Ascending aorta (tissue), 2 donors: ENCODE measurements at regions not wholly inside any gene's neighbourhood (a gene's known extent, or its start where the extent isn't known, plus 50 kb on each side); places are given as distances from the start of the nearest gene placed in this dataset.
"Not testable (repeated sequence)": the region's sequence is repeated elsewhere in the genome, so short reads cannot be mapped to it uniquely, and the experiment has no call there.

Source experiments
- DNase-seq, 2 donors: peaks; one replicate each; pipeline ENCODE4 v3.0.0-alpha.2; 2019; ENCODE audit warnings: low spot score in 2 of 2
- H3K27ac ChIP-seq, 2 donors: fragments of 200-600 bp; sonication (generic); one replicate each; pipeline ENCODE4 v1.5.1; 2016 to 2017; ENCODE audit warnings: mild to moderate bottlenecking in 1 of 2
- H3K27me3 ChIP-seq: fragments of 200-600 bp; sonication (generic); one replicate; pipeline ENCODE4 v1.5.1; 2017
- H3K36me3 ChIP-seq, 2 donors: fragments of 200-600 bp; sonication (generic); one replicate each; pipeline ENCODE4 v1.5.1; 2016
- H3K4me1 ChIP-seq, 2 donors: fragments of 200-600 bp; sonication (generic); one replicate each; pipeline ENCODE4 v1.5.1; 2016 to 2017; ENCODE audit warnings: mild to moderate bottlenecking in 1 of 2
- H3K4me3 ChIP-seq, 2 donors: fragments of 200-600 bp; sonication (generic); one replicate each; pipeline ENCODE4 v1.5.1; 2016 to 2017; ENCODE audit warnings: mild to moderate bottlenecking in 1 of 2
- H3K9me3 ChIP-seq, 2 donors: fragments of 200-600 bp; sonication (generic); one replicate each; pipeline ENCODE4 v1.5.1; 2016
- intact Hi-C: fragments of 100-400 bp; cut with DNase I; formaldehyde crosslinking; loops from one replicate; pipeline ENCODE4 v1.15.1; 2023
- TF ChIP-seq, protein P1 (sequence below), 3 experiments: fragments of 200-600 bp in 2 of 3; fragments of 450-650 bp in 1 of 3; sonication (generic) in 2 of 3; IDR thresholded peaks; one replicate each; pipeline ENCODE4 v1.5.1; 2016 to 2019; ENCODE audit warnings: antibody characterized with exemption in 3 of 3, mild to moderate bottlenecking in 1 of 3, moderate library complexity in 1 of 3

DNA sequence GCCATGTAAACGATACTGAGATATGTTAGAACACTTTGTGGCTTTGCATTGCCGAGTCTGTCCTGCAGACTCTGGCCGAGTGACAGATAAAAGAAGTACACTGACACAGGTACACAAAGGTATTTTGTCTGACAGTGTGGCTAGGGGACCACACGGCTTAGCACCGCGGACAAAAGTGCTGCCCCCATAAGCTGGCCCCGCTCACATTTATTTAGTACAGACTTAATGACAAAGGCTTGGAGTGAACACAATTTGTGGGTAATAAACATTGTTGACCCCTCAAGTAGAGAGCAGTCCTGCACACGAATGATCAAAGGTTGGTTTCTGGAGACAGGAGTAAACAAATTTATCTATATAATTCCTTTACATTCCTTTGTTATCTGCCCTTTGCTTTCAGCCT is 976.8 kb downstream of the TRAM1L1 start:
- Histone ChIP-seq H3K36me3 (no peaks in the 10 kb centered on the region), H3K4me1 (no peaks in the 10 kb centered on the region), H3K4me3 (no peak overlapping the region), H3K9me3 (no peaks in the 10 kb centered on the region), H3K27me3 (no peaks in the 10 kb centered on the region), H3K27ac (no peak overlapping the region)
- intact Hi-C loops: no loop called here
- TF ChIP-seq, protein P1, sequence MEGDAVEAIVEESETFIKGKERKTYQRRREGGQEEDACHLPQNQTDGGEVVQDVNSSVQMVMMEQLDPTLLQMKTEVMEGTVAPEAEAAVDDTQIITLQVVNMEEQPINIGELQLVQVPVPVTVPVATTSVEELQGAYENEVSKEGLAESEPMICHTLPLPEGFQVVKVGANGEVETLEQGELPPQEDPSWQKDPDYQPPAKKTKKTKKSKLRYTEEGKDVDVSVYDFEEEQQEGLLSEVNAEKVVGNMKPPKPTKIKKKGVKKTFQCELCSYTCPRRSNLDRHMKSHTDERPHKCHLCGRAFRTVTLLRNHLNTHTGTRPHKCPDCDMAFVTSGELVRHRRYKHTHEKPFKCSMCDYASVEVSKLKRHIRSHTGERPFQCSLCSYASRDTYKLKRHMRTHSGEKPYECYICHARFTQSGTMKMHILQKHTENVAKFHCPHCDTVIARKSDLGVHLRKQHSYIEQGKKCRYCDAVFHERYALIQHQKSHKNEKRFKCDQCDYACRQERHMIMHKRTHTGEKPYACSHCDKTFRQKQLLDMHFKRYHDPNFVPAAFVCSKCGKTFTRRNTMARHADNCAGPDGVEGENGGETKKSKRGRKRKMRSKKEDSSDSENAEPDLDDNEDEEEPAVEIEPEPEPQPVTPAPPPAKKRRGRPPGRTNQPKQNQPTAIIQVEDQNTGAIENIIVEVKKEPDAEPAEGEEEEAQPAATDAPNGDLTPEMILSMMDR (IDR thresholded peaks at IDR 0.05): no peak
- no peak for DNase-seq

DNA sequence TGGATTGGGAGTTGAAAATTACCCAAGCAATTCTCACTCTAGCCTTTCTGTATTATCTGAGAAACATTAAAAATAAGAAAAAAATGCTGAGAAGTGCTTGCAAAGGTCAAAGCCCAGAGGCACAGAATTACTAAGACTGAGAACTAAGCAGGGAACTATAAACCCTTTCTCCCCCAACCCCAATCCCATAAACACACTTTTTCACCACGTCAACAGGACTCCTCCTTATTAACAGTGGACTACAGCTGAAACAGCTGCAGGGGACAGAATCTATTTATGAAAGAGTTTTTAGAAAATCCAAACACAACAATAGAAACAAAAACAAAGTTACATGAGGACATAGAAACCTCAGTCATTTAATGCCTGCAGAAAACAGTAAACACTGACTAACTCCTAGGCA is 984.1 kb downstream of the TRAM1L1 start:
- no peaks in the 10 kb centered on the region for H3K27me3 ChIP-seq
- no peaks in the 10 kb centered on the region for H3K9me3 ChIP-seq
- no peak for DNase-seq
- no peaks in the 10 kb centered on the region for H3K4me1 ChIP-seq
- intact Hi-C loops: no loop called here
- no peak overlapping the region for H3K4me3 ChIP-seq
- no peaks in the 10 kb centered on the region for H3K36me3 ChIP-seq
- no peak overlapping the region for H3K27ac ChIP-seq
- TF ChIP-seq, protein P1 (IDR thresholded peaks at IDR 0.05): no peak

DNA sequence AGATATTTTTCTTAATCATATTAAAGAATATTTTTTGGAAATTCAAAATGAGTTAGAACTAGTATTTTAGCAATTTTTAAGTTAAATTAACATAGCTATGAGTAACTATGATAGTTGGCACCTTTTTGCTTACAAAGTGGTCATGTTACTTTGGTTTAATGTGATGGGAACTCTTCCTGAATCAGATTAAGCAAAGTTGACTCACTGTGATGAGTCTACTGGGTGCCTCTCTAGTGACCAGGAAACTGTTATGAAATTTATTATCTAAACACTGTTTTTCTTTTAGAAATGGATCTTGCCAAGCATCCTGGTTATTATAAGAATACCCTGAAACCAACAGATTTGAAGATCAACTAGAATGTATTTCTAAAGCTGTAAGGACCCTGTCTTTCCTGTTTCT is 985.8 kb downstream of the TRAM1L1 start:
- TF ChIP-seq, protein P1 (IDR thresholded peaks at IDR 0.05): no peak
- no peaks in the 10 kb centered on the region for H3K36me3 ChIP-seq
- no peaks in the 10 kb centered on the region for H3K27me3 ChIP-seq
- H3K4me1 ChIP-seq: no peaks in the 10 kb centered on the region
- no peaks in the 10 kb centered on the region for H3K9me3 ChIP-seq
- no peak for DNase-seq
- no peak overlapping the region for H3K27ac ChIP-seq
- intact Hi-C loops: no loop called here
- no peak overlapping the region for H3K4me3 ChIP-seq

DNA sequence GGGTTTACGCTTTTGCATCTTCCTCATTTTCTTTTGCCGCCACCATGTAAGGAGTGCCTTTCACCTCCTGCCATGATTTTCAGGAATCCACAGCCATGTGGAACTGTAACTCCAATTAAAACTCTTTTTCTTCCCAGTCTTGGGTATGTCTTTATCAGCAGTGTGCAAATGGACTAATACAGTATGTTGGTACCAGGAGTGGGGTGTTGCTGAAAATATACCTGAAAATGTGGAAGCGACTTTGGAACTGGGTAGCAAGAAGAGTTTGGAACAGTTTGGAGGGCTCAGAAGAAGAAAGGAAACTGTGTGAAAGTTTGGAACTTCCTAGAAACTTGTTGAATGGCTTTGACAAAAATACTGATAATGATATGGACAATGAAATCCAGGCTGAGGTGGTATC is 983.9 kb upstream of the NDST4 start:
- H3K9me3 ChIP-seq, H3K4me3 ChIP-seq, DNase-seq, intact Hi-C loops, H3K36me3 ChIP-seq, H3K4me1 ChIP-seq, H3K27ac ChIP-seq, H3K27me3 ChIP-seq: not testable (repeated sequence)

DNA sequence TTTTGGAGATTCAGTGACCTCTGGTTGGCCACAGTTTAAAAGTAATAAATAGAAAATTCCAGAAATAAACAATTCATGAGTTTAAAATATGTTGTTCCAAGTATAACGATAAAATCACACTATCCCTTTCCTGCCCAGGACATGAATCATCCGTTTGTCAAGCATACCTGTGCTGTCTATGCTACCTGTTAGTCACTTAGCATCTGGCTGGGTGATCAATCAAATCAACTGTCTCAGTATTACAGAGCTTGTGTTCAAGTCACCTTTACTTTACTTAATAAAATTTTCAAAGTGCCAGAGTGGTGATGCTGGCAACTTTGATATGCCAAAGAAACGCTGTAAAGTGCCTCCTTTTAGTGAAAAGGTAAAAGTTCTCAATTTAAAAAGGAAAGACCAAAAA is 979.5 kb upstream of the NDST4 start:
- no peaks in the 10 kb centered on the region for H3K27me3 ChIP-seq
- intact Hi-C loops: no loop called here
- H3K4me1 ChIP-seq: no peaks in the 10 kb centered on the region
- no peak overlapping the region for H3K4me3 ChIP-seq
- TF ChIP-seq, protein P1 (IDR thresholded peaks at IDR 0.05): no peak
- no peak overlapping the region for H3K27ac ChIP-seq
- DNase-seq: no peak
- H3K9me3 ChIP-seq: no peaks in the 10 kb centered on the region
- H3K36me3 ChIP-seq: no peaks in the 10 kb centered on the region

DNA sequence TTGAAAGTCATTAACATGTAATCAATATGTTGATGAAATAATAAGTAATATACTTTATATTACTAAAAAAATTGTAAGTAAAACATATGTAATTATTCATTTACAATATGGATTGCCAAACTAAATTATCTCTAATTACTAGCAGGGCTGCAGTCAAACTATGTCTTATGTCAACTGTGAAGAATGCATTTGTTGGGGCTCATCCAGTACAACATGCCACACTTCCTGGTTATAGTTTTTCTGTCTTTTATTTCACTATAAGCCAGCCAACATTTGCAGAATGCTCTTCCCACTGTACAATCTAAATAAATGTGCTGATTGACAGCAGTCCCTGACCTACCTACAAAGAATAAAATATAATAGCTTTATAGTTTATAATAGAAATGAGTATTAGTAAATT is 975.4 kb upstream of the NDST4 start:
- Histone ChIP-seq H3K27me3 (no peaks in the 10 kb centered on the region), H3K4me3 (no peak overlapping the region), H3K9me3 (no peaks in the 10 kb centered on the region), H3K4me1 (no peaks in the 10 kb centered on the region), H3K36me3 (no peaks in the 10 kb centered on the region), H3K27ac (no peak overlapping the region)
- TF ChIP-seq, protein P1 (IDR thresholded peaks at IDR 0.05): no peak
- DNase-seq: no peak
- intact Hi-C loops: no loop called here
